ENCODE measurements at regions not wholly inside any gene's neighbourhood (a gene's known extent, or its start where the extent isn't known, plus 50 kb on each side); places are given as distances from the start of the nearest gene placed in this dataset.

DNA sequence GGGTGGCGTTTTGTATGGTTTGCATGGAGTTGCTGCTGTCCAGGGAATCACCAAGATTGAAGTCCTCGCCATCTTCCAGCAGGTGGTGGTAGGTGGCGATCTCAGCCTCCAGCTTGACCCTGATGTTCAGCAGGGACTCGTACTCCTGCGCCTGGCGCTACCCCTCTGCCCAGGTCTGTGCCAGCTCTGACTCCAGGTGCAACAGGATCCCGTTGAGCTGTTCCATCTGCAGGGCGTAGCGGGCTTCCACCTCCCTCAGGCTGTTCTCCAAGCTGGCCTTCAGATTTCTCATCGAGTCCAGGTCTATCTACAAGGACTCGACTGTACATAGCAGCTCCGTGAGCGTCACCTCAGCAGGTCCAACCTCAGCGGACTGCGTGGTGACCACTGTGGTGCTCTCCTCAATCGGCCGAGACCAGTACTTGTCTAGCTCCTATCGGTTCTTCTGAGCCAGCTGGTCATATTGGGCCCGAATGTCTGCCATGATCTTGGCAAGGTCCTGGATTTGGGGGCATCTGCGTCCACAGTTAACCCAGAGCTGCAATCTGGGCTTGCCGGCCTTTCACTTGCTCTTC lies 1584.8 kb upstream of the ACO1 start (continued):
- peak in 1 of 2 experiments; percentile 25; a peak in 2 of 4 replicates for TF ChIP-seq RAD21 (IDR thresholded peaks at IDR 0.05 in 1 of 2, conservative IDR thresholded peaks at IDR 0.05 in 1 of 2; ENCODE audit: low read depth in 2 of 2, low read length in 2 of 2)
- no peak for TF ChIP-seq JUN (IDR thresholded peaks at IDR 0.05; ENCODE audit: low read depth, low read length)
